ENCODE measurements at regions not wholly inside any gene's neighbourhood (a gene's known extent, or its start where the extent isn't known, plus 50 kb on each side); places are given as distances from the start of the nearest gene placed in this dataset.

- 58 to 73% (median 62%) methylated on average over 1 of the region's 1 CpG for WGBS, 3 donors
- H3K36me3 ChIP-seq (ENCODE audit: control insufficient read depth in 3 of 3, insufficient read depth in 2 of 3, low read depth in 1 of 3, low read length in 3 of 3): no peaks in the 10 kb centered on the region
- H3K27me3 ChIP-seq (ENCODE audit: control insufficient read depth in 3 of 3, insufficient read depth in 3 of 3, low read length in 3 of 3): no peaks in the 10 kb centered on the region
- DNase-seq (no peak), FAIRE-seq (no peak)
- no peak overlapping the region for H3K4me3 ChIP-seq (ENCODE audit: low read depth in 1 of 3, low read length in 3 of 3)
- no peaks in the 10 kb centered on the region for H3K4me1 ChIP-seq (ENCODE audit: control insufficient read depth in 3 of 3, insufficient read depth in 2 of 3, low read depth in 1 of 3, low read length in 2 of 3)
- no peak overlapping the region for H3K27ac ChIP-seq (ENCODE audit: low read depth in 1 of 3, low read length in 2 of 3)
- H3K9me3 ChIP-seq (ENCODE audit: control insufficient read depth in 2 of 2, insufficient read depth in 1 of 2, low read depth in 1 of 2, low read length in 1 of 2): no peaks in the 10 kb centered on the region
Measured at GRCh38 chr13:80727321-80727975, 386.5 kb upstream of the SPRY2 start.

- no peak for DNase-seq
- Histone ChIP-seq H3K27ac (ENCODE audit: low read depth in 1 of 3, low read length in 2 of 3) (no peak overlapping the region), H3K36me3 (ENCODE audit: control insufficient read depth in 3 of 3, insufficient read depth in 2 of 3, low read depth in 1 of 3, low read length in 3 of 3) (no peaks in the 10 kb centered on the region), H3K4me1 (ENCODE audit: control insufficient read depth in 3 of 3, insufficient read depth in 2 of 3, low read depth in 1 of 3, low read length in 2 of 3) (no peaks in the 10 kb centered on the region), H3K9me3 (ENCODE audit: control insufficient read depth in 2 of 2, insufficient read depth in 1 of 2, low read depth in 1 of 2, low read length in 1 of 2) (no peaks in the 10 kb centered on the region), H3K27me3 (ENCODE audit: control insufficient read depth in 3 of 3, insufficient read depth in 3 of 3, low read length in 3 of 3) (no peaks in the 10 kb centered on the region), H3K4me3 (ENCODE audit: low read depth in 1 of 3, low read length in 3 of 3) (no peak overlapping the region)
- FAIRE-seq: no peak
Measured at GRCh38 chr13:80726868-80727267, 385.9 kb upstream of the SPRY2 start.

- no peak for FAIRE-seq
- Histone ChIP-seq H3K36me3 (ENCODE audit: control insufficient read depth in 3 of 3, insufficient read depth in 2 of 3, low read depth in 1 of 3, low read length in 3 of 3) (no peaks in the 10 kb centered on the region), H3K4me1 (ENCODE audit: control insufficient read depth in 3 of 3, insufficient read depth in 2 of 3, low read depth in 1 of 3, low read length in 2 of 3) (no peaks in the 10 kb centered on the region), H3K4me3 (ENCODE audit: low read depth in 1 of 3, low read length in 3 of 3) (no peak overlapping the region), H3K27ac (ENCODE audit: low read depth in 1 of 3, low read length in 2 of 3) (no peak overlapping the region), H3K27me3 (ENCODE audit: control insufficient read depth in 3 of 3, insufficient read depth in 3 of 3, low read length in 3 of 3) (no peaks in the 10 kb centered on the region), H3K9me3 (ENCODE audit: control insufficient read depth in 2 of 2, insufficient read depth in 1 of 2, low read depth in 1 of 2, low read length in 1 of 2) (no peaks in the 10 kb centered on the region)
- WGBS, 3 donors: 0 to 32% (median 31%) methylated on average over 1 of the region's 1 CpG
- no peak for DNase-seq
Measured at GRCh38 chr13:80721689-80722088, 380.8 kb upstream of the SPRY2 start.

GRCh38 chr13:80718970-80719369, 378.0 kb upstream of the SPRY2 start:
- DNase-seq (no peak), FAIRE-seq (no peak)
- H3K27me3 ChIP-seq (ENCODE audit: control insufficient read depth in 3 of 3, insufficient read depth in 3 of 3, low read length in 3 of 3): no peaks in the 10 kb centered on the region
- WGBS, 3 donors: 96 to 98% (median 98%) methylated on average over 1 of the region's 1 CpG
- H3K36me3 ChIP-seq (ENCODE audit: control insufficient read depth in 3 of 3, insufficient read depth in 2 of 3, low read depth in 1 of 3, low read length in 3 of 3): no peaks in the 10 kb centered on the region
- H3K9me3 ChIP-seq (ENCODE audit: control insufficient read depth in 2 of 2, insufficient read depth in 1 of 2, low read depth in 1 of 2, low read length in 1 of 2): no peaks in the 10 kb centered on the region
- no peak overlapping the region for H3K27ac ChIP-seq (ENCODE audit: low read depth in 1 of 3, low read length in 2 of 3)
- peaks cover 0 to 3% (median 0%) of the 10 kb centered on the region in 3 donors for H3K4me1 ChIP-seq (ENCODE audit: control insufficient read depth in 3 of 3, insufficient read depth in 2 of 3, low read depth in 1 of 3, low read length in 2 of 3)
- no peak overlapping the region for H3K4me3 ChIP-seq (ENCODE audit: low read depth in 1 of 3, low read length in 3 of 3)

- Histone ChIP-seq H3K4me3 (ENCODE audit: low read depth in 1 of 3, low read length in 3 of 3) (no peak overlapping the region), H3K27me3 (ENCODE audit: control insufficient read depth in 3 of 3, insufficient read depth in 3 of 3, low read length in 3 of 3) (no peaks in the 10 kb centered on the region), H3K27ac (ENCODE audit: low read depth in 1 of 3, low read length in 2 of 3) (no peak overlapping the region), H3K9me3 (ENCODE audit: control insufficient read depth in 2 of 2, insufficient read depth in 1 of 2, low read depth in 1 of 2, low read length in 1 of 2) (peaks cover 0 to 3% of the 10 kb centered on the region in 2 donors), H3K36me3 (ENCODE audit: control insufficient read depth in 3 of 3, insufficient read depth in 2 of 3, low read depth in 1 of 3, low read length in 3 of 3) (no peaks in the 10 kb centered on the region), H3K4me1 (ENCODE audit: control insufficient read depth in 3 of 3, insufficient read depth in 2 of 3, low read depth in 1 of 3, low read length in 2 of 3) (peaks cover 0 to 3% (median 0%) of the 10 kb centered on the region in 3 donors)
- 91 to 95% (median 93%) methylated on average over 4 of the region's 4 CpGs for WGBS, 3 donors
- no peak for FAIRE-seq
- DNase-seq: no peak
Measured at GRCh38 chr13:80717776-80718175, 376.9 kb upstream of the SPRY2 start.

GRCh38 chr13:80716610-80717081, 375.7 kb upstream of the SPRY2 start:
- WGBS, 3 donors: 11 to 22% (median 14%) methylated on average over 5 of the region's 5 CpGs
- Histone ChIP-seq H3K4me3 (ENCODE audit: low read depth in 1 of 3, low read length in 3 of 3) (no peak overlapping the region), H3K4me1 (ENCODE audit: control insufficient read depth in 3 of 3, insufficient read depth in 2 of 3, low read depth in 1 of 3, low read length in 2 of 3) (peaks cover 0 to 3% (median 0%) of the 10 kb centered on the region in 3 donors), H3K36me3 (ENCODE audit: control insufficient read depth in 3 of 3, insufficient read depth in 2 of 3, low read depth in 1 of 3, low read length in 3 of 3) (no peaks in the 10 kb centered on the region), H3K27ac (ENCODE audit: low read depth in 1 of 3, low read length in 2 of 3) (no peak overlapping the region), H3K9me3 (ENCODE audit: control insufficient read depth in 2 of 2, insufficient read depth in 1 of 2, low read depth in 1 of 2, low read length in 1 of 2) (peaks cover 0 to 4% of the 10 kb centered on the region in 2 donors), H3K27me3 (ENCODE audit: control insufficient read depth in 3 of 3, insufficient read depth in 3 of 3, low read length in 3 of 3) (no peaks in the 10 kb centered on the region)
- DNase-seq (peak; percentile 5 to 80), FAIRE-seq (no peak)

GRCh38 chr13:80712026-80712425, 371.1 kb upstream of the SPRY2 start:
- no peak for FAIRE-seq
- no peak for DNase-seq
- H3K9me3 ChIP-seq (ENCODE audit: control insufficient read depth in 2 of 2, insufficient read depth in 1 of 2, low read depth in 1 of 2, low read length in 1 of 2): peaks cover 1 to 15% of the 10 kb centered on the region in 2 donors
- H3K36me3 ChIP-seq (ENCODE audit: control insufficient read depth in 3 of 3, insufficient read depth in 2 of 3, low read depth in 1 of 3, low read length in 3 of 3): no peaks in the 10 kb centered on the region
- no peak overlapping the region for H3K27ac ChIP-seq (ENCODE audit: low read depth in 1 of 3, low read length in 2 of 3)
- no peak overlapping the region for H3K4me3 ChIP-seq (ENCODE audit: low read depth in 1 of 3, low read length in 3 of 3)
- WGBS, 3 donors: 87 to 97% (median 96%) methylated on average over 2 of the region's 2 CpGs
- H3K4me1 ChIP-seq (ENCODE audit: control insufficient read depth in 3 of 3, insufficient read depth in 2 of 3, low read depth in 1 of 3, low read length in 2 of 3): peaks cover 0 to 3% (median 0%) of the 10 kb centered on the region in 3 donors
- no peaks in the 10 kb centered on the region for H3K27me3 ChIP-seq (ENCODE audit: control insufficient read depth in 3 of 3, insufficient read depth in 3 of 3, low read length in 3 of 3)

- Histone ChIP-seq H3K27ac (ENCODE audit: low read depth in 1 of 3, low read length in 2 of 3) (no peak overlapping the region), H3K9me3 (ENCODE audit: control insufficient read depth in 2 of 2, insufficient read depth in 1 of 2, low read depth in 1 of 2, low read length in 1 of 2) (peaks cover 1 to 43% of the 10 kb centered on the region in 2 donors), H3K36me3 (ENCODE audit: control insufficient read depth in 3 of 3, insufficient read depth in 2 of 3, low read depth in 1 of 3, low read length in 3 of 3) (no peaks in the 10 kb centered on the region), H3K27me3 (ENCODE audit: control insufficient read depth in 3 of 3, insufficient read depth in 3 of 3, low read length in 3 of 3) (no peaks in the 10 kb centered on the region), H3K4me1 (ENCODE audit: control insufficient read depth in 3 of 3, insufficient read depth in 2 of 3, low read depth in 1 of 3, low read length in 2 of 3) (no peaks in the 10 kb centered on the region), H3K4me3 (ENCODE audit: low read depth in 1 of 3, low read length in 3 of 3) (no peak overlapping the region)
- no peak for DNase-seq
- FAIRE-seq: no peak
Measured at GRCh38 chr13:80708791-80709190, 367.9 kb upstream of the SPRY2 start.

Data from small intestine (tissue), 7 donors.